Activated T-cell treated with anti-CD3 and anti-CD28 coated beads, Interleukin-2, amount 50 U/mL, for 4 hours (primary cell): ENCODE measurements at regions not wholly inside any gene's neighbourhood (a gene's known extent, or its start where the extent isn't known, plus 50 kb on each side); places are given as distances from the start of the nearest gene placed in this dataset.
A peak's percentile ranks its signal among the peaks of the same experiment; 100 is the strongest.
"Not testable (repeated sequence)": the region's sequence is repeated elsewhere in the genome, so short reads cannot be mapped to it uniquely, and the experiment has no call there.

Experiments used
- ATAC-seq, 2 donors: fragments of 200-7000 bp; cut with Tn5 transposase; one replicate each; pipeline ENCODE4 v1.10.0; 2021
- DNase-seq: peaks from one replicate; pipeline ENCODE4 v3.0.0-alpha.2; 2020
- H3K27me3 Mint-ChIP-seq: one replicate; pipeline ENCODE4 v1.8.0; 2021; ENCODE audit warnings: low read depth, mixed read lengths
- H3K36me3 Mint-ChIP-seq: one replicate; pipeline ENCODE4 v1.8.0; 2022; ENCODE audit warnings: mixed read lengths; ENCODE audit not compliant: insufficient read depth
- H3K4me1 Mint-ChIP-seq: one replicate; pipeline ENCODE4 v1.8.0; 2021; ENCODE audit warnings: low read depth, mixed read lengths
- H3K4me3 Mint-ChIP-seq: one replicate; pipeline ENCODE4 v1.8.0; 2021; ENCODE audit warnings: mild to moderate bottlenecking, moderate library complexity, mixed read lengths
- H3K9me3 Mint-ChIP-seq: one replicate; pipeline ENCODE4 v1.8.0; 2021; ENCODE audit warnings: mixed read lengths

DNA sequence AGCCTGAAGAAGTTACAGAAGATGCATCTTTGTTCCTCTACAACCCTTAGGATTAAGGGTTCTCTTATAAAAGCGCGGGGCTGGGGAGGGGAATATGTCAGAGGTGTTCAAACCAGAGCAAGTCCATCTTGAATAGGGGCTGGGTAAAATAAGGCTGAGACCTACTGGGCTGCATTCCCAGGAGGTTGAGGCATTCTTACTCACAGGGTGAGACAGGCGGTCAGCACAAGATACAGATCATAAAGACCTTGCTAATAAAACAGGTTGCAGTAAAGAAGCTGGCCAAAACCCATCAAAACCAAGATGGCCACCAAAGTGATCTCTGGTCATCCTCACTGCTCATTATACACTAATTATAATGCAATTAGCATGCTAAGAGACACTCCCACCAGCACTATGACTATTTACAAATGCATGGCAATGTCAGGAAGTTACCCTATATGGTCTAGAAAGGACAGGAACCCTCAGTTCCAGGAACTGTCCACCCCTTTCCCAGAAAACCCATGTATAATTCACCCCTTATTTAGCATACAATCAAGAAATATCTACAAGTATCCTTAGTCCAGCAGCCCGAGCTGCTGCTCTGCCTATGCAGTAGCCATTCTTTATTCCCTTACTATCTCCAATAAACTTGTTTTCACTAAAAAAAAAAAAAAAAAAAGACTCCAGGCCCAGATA is 108.1 kb upstream of the FOXN3 start:
- no peak for DNase-seq
- H3K4me3 Mint-ChIP-seq, result no peak overlapping the region
- H3K9me3 Mint-ChIP-seq, result peaks cover 14% of the 10 kb centered on the region
- no peak for ATAC-seq
- H3K27me3 Mint-ChIP-seq, result no peaks in the 10 kb centered on the region
- peaks cover 19% of the 10 kb centered on the region for H3K4me1 Mint-ChIP-seq
- H3K36me3 Mint-ChIP-seq, result peaks cover 25% of the 10 kb centered on the region

DNA sequence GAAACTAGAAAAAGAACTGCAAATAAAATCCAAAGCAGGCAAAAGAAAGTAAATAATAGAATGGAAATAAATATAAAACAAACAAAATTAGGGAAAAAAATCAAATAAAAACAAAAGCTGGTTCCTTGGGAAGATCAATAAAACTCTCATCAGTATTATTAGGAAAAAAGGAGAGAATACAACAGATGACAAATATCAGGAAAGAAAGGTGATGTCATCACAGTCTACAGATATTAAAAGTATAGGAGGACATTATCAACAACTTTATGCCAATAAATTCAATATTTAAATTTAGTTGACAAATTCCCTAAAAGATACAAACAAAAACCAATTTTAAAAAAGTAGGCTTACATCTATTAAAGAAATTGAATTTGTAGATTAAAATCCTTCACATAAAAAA is 107.4 kb upstream of the FOXN3 start:
- DNase-seq (no peak), ATAC-seq (no peak)
- Mint-ChIP-seq H3K4me3 (no peak overlapping the region), H3K36me3 (peaks cover 26% of the 10 kb centered on the region), H3K27me3 (no peaks in the 10 kb centered on the region), H3K4me1 (peaks cover 22% of the 10 kb centered on the region), H3K9me3 (peaks cover 14% of the 10 kb centered on the region)

DNA sequence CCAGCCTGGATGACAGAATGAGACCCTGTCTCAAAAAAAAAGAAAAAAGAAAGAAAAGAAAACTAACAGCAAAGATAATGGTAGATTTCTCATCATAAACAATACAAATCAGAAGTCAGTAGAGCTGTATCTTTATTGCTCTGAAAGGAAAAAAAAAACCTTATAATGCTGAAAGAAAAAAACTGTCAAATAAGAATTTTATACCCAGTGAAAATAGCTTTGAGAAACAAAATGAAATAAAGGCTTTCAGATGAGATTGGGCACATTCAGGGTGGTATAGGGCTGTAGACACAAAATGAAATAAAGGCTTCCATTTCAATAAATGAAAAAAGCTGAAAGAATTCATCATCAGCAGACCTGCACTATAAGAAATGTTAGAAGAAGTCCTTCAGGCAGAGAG is 105.0 kb upstream of the FOXN3 start:
- H3K4me1 Mint-ChIP-seq, result peaks cover 39% of the 10 kb centered on the region
- peaks cover 14% of the 10 kb centered on the region for H3K9me3 Mint-ChIP-seq
- H3K36me3 Mint-ChIP-seq, result peaks cover 23% of the 10 kb centered on the region
- DNase-seq (no peak), ATAC-seq (no peak)
- H3K4me3 Mint-ChIP-seq, result no peak overlapping the region
- no peaks in the 10 kb centered on the region for H3K27me3 Mint-ChIP-seq

GRCh38 chr14:89519040-89519439 is 102.0 kb upstream of the FOXN3 start:
- ATAC-seq (no peak), DNase-seq (no peak)
- Mint-ChIP-seq H3K4me3 (no peak overlapping the region), H3K27me3 (no peaks in the 10 kb centered on the region), H3K36me3 (peaks cover 33% of the 10 kb centered on the region), H3K4me1 (peaks cover 31% of the 10 kb centered on the region), H3K9me3 (peaks cover 10% of the 10 kb centered on the region)

DNA sequence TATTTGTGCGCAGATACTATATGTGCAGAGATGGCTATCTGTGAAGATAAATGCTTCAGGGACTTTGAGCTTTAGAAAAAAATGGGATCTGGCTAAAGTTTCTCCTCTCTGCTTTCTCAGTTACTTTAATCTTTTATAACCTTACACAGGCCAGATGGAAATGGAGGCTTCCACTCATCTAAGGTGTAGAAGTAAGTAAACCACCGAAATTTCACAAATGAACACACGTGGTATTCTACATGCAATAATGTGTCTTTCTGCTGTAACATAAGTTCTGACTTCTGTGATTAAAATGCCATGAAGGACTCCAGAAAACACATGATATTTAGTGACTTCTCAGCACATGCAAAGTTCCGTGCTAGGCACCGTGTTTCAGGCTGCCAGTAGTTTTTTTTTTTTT is 99.1 kb upstream of the FOXN3 start:
- Mint-ChIP-seq H3K4me3 (no peak overlapping the region), H3K27me3 (no peaks in the 10 kb centered on the region), H3K36me3 (peaks cover 24% of the 10 kb centered on the region), H3K4me1 (peaks cover 50% of the 10 kb centered on the region), H3K9me3 (peaks cover 2% of the 10 kb centered on the region)
- ATAC-seq (no peak), DNase-seq (no peak)

DNA sequence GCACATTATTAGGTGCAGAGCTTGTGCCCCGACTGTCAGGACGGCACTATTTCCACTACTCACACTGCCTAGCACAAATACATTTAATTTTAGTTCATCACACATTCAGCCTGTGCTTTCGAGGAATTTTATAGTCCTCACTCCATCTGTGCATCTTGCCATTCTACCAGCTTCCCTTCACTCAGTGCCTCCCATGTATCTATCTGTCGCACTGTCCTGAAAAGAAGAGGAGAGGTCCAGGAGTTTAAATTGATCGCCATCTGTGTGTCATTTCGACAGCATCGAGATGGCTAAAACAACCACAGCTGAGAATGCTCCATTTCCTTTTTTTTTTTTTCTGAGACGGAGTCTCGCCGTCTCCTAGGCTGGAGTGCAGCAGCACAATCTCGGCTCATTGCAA is 97.6 kb upstream of the FOXN3 start:
- H3K4me1 Mint-ChIP-seq, result peaks cover 65% of the 10 kb centered on the region
- ATAC-seq (no peak), DNase-seq (no peak)
- no peaks in the 10 kb centered on the region for H3K9me3 Mint-ChIP-seq
- no peak overlapping the region for H3K4me3 Mint-ChIP-seq
- no peaks in the 10 kb centered on the region for H3K27me3 Mint-ChIP-seq
- H3K36me3 Mint-ChIP-seq, result peaks cover 16% of the 10 kb centered on the region

GRCh38 chr14:89509891-89510290 is 92.9 kb upstream of the FOXN3 start:
- DNase-seq (no peak), ATAC-seq (no peak)
- H3K27me3 Mint-ChIP-seq, result no peaks in the 10 kb centered on the region
- H3K36me3 Mint-ChIP-seq, result peaks cover 3% of the 10 kb centered on the region
- peaks cover 69% of the 10 kb centered on the region for H3K4me1 Mint-ChIP-seq
- H3K9me3 Mint-ChIP-seq, result no peaks in the 10 kb centered on the region
- H3K4me3 Mint-ChIP-seq, result peak overlapping the region; percentile 78

DNA sequence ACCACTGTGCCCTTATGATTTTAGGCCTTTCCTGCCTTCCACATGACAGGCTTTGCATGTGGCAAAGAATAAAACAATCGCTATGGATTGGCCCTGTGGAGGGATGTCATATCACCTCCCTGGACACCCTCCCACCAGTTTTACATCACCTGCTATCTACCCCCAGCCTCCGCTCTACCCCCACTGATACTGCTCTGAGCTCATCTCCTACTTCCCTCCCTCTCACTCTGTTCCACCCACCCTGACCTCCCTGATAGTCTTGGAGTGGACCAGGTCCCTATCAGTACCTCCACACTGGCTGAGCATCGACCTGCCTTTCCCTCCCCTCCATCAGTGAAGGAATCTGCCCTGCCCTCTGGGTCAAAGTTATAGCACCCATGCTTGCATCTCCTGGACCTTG is 91.8 kb upstream of the FOXN3 start:
- DNase-seq (no peak), ATAC-seq (no peak)
- Mint-ChIP-seq H3K27me3 (no peaks in the 10 kb centered on the region), H3K9me3 (no peaks in the 10 kb centered on the region), H3K4me3 (no peak overlapping the region), H3K36me3 (peaks cover 6% of the 10 kb centered on the region), H3K4me1 (peaks cover 74% of the 10 kb centered on the region)

DNA sequence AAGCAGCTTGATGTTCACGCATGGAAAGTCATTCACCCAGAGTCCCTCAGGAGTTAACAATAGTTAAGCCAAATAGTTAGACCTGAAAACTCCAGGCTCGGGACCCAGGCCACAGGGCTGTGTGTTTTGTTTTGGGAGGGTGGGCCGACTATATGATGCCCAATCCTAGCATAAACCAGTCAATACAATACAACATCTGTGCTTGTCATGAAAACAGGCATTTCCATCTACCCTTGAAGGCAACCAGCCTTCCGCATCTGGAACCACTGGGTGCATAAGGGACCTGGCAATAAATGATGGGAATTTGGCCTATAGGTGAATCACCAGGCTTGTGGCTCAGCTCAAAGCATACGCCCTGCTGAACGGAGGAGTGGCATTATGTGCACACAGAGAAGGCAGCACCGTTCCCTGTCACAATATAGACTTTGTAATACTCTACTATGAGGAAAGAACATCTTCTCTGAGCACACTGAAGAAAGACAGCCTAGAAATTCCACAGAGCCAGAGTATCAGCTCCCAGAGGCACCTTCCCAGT is 91.0 kb upstream of the FOXN3 start:
- Mint-ChIP-seq H3K36me3 (peaks cover 7% of the 10 kb centered on the region), H3K4me1 (peaks cover 75% of the 10 kb centered on the region), H3K27me3 (no peaks in the 10 kb centered on the region), H3K4me3 (no peak overlapping the region), H3K9me3 (no peaks in the 10 kb centered on the region)
- no peak for ATAC-seq
- no peak for DNase-seq

GRCh38 chr14:89507521-89507920 is 90.5 kb upstream of the FOXN3 start:
- Mint-ChIP-seq H3K36me3 (peaks cover 8% of the 10 kb centered on the region), H3K27me3 (no peaks in the 10 kb centered on the region), H3K9me3 (no peaks in the 10 kb centered on the region), H3K4me3 (no peak overlapping the region), H3K4me1 (peaks cover 76% of the 10 kb centered on the region)
- ATAC-seq (peak; percentile 16 to 23), DNase-seq (no peak)

DNA sequence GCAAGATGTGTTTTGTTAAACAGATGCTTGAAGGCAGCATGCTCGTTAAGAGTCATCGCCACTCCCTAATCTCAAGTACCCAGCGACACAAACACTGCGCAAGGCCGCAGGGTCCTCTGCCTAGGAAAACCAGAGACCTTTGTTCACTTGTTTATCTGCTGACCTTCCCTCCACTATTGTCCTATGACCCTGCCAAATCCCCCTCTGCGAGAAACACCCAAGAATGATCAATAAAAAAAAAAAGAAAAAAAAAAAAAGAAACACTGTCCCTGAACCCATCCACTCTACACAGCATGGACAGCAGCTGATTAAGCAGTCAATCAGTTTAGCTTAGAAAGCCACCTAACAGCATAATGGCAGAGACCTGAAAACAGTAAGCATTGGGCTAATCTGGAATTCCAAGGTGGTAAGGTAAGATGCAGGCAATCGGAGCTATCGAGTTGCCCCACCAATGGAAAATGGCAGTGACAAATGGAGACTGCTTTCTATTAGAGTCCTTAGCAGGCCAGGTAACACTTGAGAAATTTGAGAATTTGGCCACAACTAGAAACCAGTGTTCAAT is 89.9 kb upstream of the FOXN3 start:
- not testable (repeated sequence) for H3K9me3 Mint-ChIP-seq, ATAC-seq, DNase-seq, H3K27me3 Mint-ChIP-seq, H3K36me3 Mint-ChIP-seq, H3K4me3 Mint-ChIP-seq
- H3K4me1 Mint-ChIP-seq, result peaks cover 72% of the 10 kb centered on the region

GRCh38 chr14:89504602-89505313 is 87.7 kb upstream of the FOXN3 start:
- ATAC-seq (peak; percentile 47 to 60), DNase-seq (no peak)
- H3K4me3 Mint-ChIP-seq, result no peak overlapping the region
- no peaks in the 10 kb centered on the region for H3K27me3 Mint-ChIP-seq
- peaks cover 50% of the 10 kb centered on the region for H3K4me1 Mint-ChIP-seq
- H3K36me3 Mint-ChIP-seq, result peaks cover 14% of the 10 kb centered on the region
- no peaks in the 10 kb centered on the region for H3K9me3 Mint-ChIP-seq

- no peak for DNase-seq
- Mint-ChIP-seq H3K9me3 (no peaks in the 10 kb centered on the region), H3K36me3 (peaks cover 12% of the 10 kb centered on the region), H3K27me3 (no peaks in the 10 kb centered on the region), H3K4me3 (no peak overlapping the region), H3K4me1 (peaks cover 44% of the 10 kb centered on the region)
- no peak for ATAC-seq
Measured at GRCh38 chr14:89504091-89504490, 87.1 kb upstream of the FOXN3 start.

DNA sequence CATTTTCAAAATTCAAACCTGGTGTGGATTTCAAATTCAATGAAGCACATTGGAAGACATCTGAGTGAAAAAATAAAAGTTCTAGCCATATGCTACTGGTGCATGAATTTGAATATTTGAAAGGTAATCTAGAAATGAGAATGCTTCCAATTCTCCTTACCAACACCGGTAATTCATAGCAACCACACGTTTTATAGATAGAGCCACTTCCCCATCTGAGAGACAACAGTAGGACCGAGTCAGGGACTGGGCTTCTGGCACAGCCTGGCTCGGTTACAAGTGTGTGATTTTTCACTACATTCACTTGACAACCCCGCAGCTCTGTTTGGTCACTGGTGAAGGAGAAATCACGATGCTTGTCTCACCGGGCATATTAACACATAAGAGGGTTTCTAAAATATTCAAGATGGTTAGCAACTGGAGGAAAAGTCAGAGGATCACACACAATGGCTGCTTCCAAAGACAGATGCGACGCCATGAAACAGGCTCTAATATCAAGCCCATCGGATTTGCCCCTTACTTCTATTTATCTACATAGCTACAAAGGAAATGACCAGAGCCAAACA is 86.5 kb upstream of the FOXN3 start:
- H3K9me3 Mint-ChIP-seq, result no peaks in the 10 kb centered on the region
- H3K4me3 Mint-ChIP-seq, result no peak overlapping the region
- H3K36me3 Mint-ChIP-seq, result peaks cover 12% of the 10 kb centered on the region
- DNase-seq (no peak), ATAC-seq (no peak)
- peaks cover 38% of the 10 kb centered on the region for H3K4me1 Mint-ChIP-seq
- H3K27me3 Mint-ChIP-seq, result no peaks in the 10 kb centered on the region
